HG02884 (cell line): ENCODE measurements at regions not wholly inside any gene's neighbourhood (a gene's known extent, or its start where the extent isn't known, plus 50 kb on each side); places are given as distances from the start of the nearest gene placed in this dataset.
A peak's percentile ranks its signal among the peaks of the same experiment; 100 is the strongest.
"Not testable (repeated sequence)": the region's sequence is repeated elsewhere in the genome, so short reads cannot be mapped to it uniquely, and the experiment has no call there.

Source experiments
- ATAC-seq: cut with Tn5 transposase; IDR thresholded peaks from one replicate; pipeline ENCODE4 v1.9.1; 2021; ENCODE audit warnings: mild to moderate bottlenecking, moderate library complexity; ENCODE audit not compliant: unreplicated experiment

- no peak for ATAC-seq
Observed at GRCh38 chr2:61774351-61774750, 79.5 kb downstream of the FAM161A start.

GRCh38 chr2:61771904-61772845 lies 81.7 kb downstream of the FAM161A start:
- no peak for ATAC-seq

GRCh38 chr2:61770746-61771145 lies 83.1 kb downstream of the FAM161A start:
- ATAC-seq, result no peak

- ATAC-seq, result no peak
Observed at GRCh38 chr2:61770298-61770697, 83.6 kb downstream of the FAM161A start.

- ATAC-seq, result no peak
Observed at GRCh38 chr2:61769093-61769675, 84.7 kb downstream of the FAM161A start.

GRCh38 chr2:61764035-61764800 lies 89.6 kb downstream of the FAM161A start:
- peak; percentile 98 for ATAC-seq

- ATAC-seq, result peak; percentile 12
Observed at GRCh38 chr2:61763605-61764034, 90.2 kb downstream of the FAM161A start.

- no peak for ATAC-seq
Observed at GRCh38 chr2:61762292-61762691, 91.6 kb downstream of the FAM161A start.

- ATAC-seq, result no peak
Observed at GRCh38 chr2:61759718-61760117, 94.1 kb downstream of the FAM161A start.

GRCh38 chr2:61759005-61759404 lies 94.9 kb downstream of the FAM161A start:
- ATAC-seq, result no peak

GRCh38 chr2:61758159-61758558 lies 95.7 kb downstream of the FAM161A start:
- ATAC-seq, result no peak

- no peak for ATAC-seq
Observed at GRCh38 chr2:61753512-61753911, 100.3 kb downstream of the FAM161A start.

- no peak for ATAC-seq
Observed at GRCh38 chr2:61750624-61751023, 103.2 kb downstream of the FAM161A start.

- no peak for ATAC-seq
Observed at GRCh38 chr2:61742955-61743354, 110.9 kb downstream of the FAM161A start.

GRCh38 chr2:61737841-61738240 lies 116.0 kb downstream of the FAM161A start:
- ATAC-seq, result no peak

- no peak for ATAC-seq
Observed at GRCh38 chr2:61736953-61737352, 116.9 kb downstream of the FAM161A start.

- ATAC-seq, result no peak
Observed at GRCh38 chr2:61733563-61733962, 120.3 kb downstream of the FAM161A start.

- ATAC-seq, result no peak
Observed at GRCh38 chr2:61732787-61733186, 121.1 kb downstream of the FAM161A start.

GRCh38 chr2:61727746-61728145 lies 126.1 kb downstream of the FAM161A start:
- ATAC-seq, result no peak

GRCh38 chr2:61726456-61727209 lies 127.2 kb downstream of the FAM161A start:
- ATAC-seq, result no peak

GRCh38 chr2:61723364-61723763 lies 130.5 kb downstream of the FAM161A start:
- ATAC-seq, result not testable (repeated sequence)
